DMS114 treated with DMSO at 0.1 percent for 48 hours (cell line): ENCODE measurements at regions not wholly inside any gene's neighbourhood (a gene's known extent, or its start where the extent isn't known, plus 50 kb on each side); places are given as distances from the start of the nearest gene placed in this dataset.

Experiments used
- DNase-seq: peaks from one replicate; lab custom pipeline; 2025; ENCODE audit not compliant: unreplicated experiment; lab: John Stamatoyannopoulos, UW

GRCh38 chr5:93017376-93017775, 563.6 kb downstream of the NR2F1-AS1 start:
- no peak for DNase-seq

GRCh38 chr5:93010616-93011015, 570.4 kb downstream of the NR2F1-AS1 start:
- DNase-seq = no peak

- DNase-seq = no peak
These were observed 571.0 kb downstream of the NR2F1-AS1 start for GRCh38 chr5:93010037-93010436.

- no peak for DNase-seq
These were observed 572.4 kb downstream of the NR2F1-AS1 start for GRCh38 chr5:93008502-93009207.

- no peak for DNase-seq
These were observed 574.1 kb downstream of the NR2F1-AS1 start for GRCh38 chr5:93006915-93007314.

- no peak for DNase-seq
These were observed 582.6 kb downstream of the NR2F1-AS1 start for GRCh38 chr5:92998456-92998855.

- DNase-seq = no peak
These were observed 586.6 kb downstream of the NR2F1-AS1 start for GRCh38 chr5:92994392-92994791.

- DNase-seq = no peak
These were observed 588.9 kb downstream of the NR2F1-AS1 start for GRCh38 chr5:92992073-92992472.

GRCh38 chr5:92991581-92992067, 589.4 kb downstream of the NR2F1-AS1 start:
- DNase-seq = no peak

GRCh38 chr5:92990771-92991170, 590.2 kb downstream of the NR2F1-AS1 start:
- DNase-seq = no peak

- DNase-seq = no peak
These were observed 600.0 kb downstream of the NR2F1-AS1 start for GRCh38 chr5:92981001-92981400.

GRCh38 chr5:92980491-92980890, 600.5 kb downstream of the NR2F1-AS1 start:
- DNase-seq = no peak

- DNase-seq = no peak
These were observed 601.3 kb downstream of the NR2F1-AS1 start for GRCh38 chr5:92979716-92980115.

GRCh38 chr5:92977846-92978540, 603.0 kb downstream of the NR2F1-AS1 start:
- DNase-seq = no peak

GRCh38 chr5:92976156-92976555, 604.9 kb downstream of the NR2F1-AS1 start:
- DNase-seq = no peak

- no peak for DNase-seq
These were observed 611.2 kb downstream of the NR2F1-AS1 start for GRCh38 chr5:92969781-92970237.

- no peak for DNase-seq
These were observed 611.7 kb downstream of the NR2F1-AS1 start for GRCh38 chr5:92969191-92969780.

- no peak for DNase-seq
These were observed 617.2 kb downstream of the NR2F1-AS1 start for GRCh38 chr5:92963800-92964199.

GRCh38 chr5:92962752-92963151, 618.3 kb downstream of the NR2F1-AS1 start:
- DNase-seq = no peak

GRCh38 chr5:92956886-92957285, 624.1 kb downstream of the NR2F1-AS1 start:
- no peak for DNase-seq

- DNase-seq = no peak
These were observed 628.8 kb downstream of the NR2F1-AS1 start for GRCh38 chr5:92952243-92952642.

GRCh38 chr5:92951746-92952145, 629.3 kb downstream of the NR2F1-AS1 start:
- DNase-seq = no peak
